ENCODE measurements at regions not wholly inside any gene's neighbourhood (a gene's known extent, or its start where the extent isn't known, plus 50 kb on each side); places are given as distances from the start of the nearest gene placed in this dataset.

- TF ChIP-seq, protein P1, sequence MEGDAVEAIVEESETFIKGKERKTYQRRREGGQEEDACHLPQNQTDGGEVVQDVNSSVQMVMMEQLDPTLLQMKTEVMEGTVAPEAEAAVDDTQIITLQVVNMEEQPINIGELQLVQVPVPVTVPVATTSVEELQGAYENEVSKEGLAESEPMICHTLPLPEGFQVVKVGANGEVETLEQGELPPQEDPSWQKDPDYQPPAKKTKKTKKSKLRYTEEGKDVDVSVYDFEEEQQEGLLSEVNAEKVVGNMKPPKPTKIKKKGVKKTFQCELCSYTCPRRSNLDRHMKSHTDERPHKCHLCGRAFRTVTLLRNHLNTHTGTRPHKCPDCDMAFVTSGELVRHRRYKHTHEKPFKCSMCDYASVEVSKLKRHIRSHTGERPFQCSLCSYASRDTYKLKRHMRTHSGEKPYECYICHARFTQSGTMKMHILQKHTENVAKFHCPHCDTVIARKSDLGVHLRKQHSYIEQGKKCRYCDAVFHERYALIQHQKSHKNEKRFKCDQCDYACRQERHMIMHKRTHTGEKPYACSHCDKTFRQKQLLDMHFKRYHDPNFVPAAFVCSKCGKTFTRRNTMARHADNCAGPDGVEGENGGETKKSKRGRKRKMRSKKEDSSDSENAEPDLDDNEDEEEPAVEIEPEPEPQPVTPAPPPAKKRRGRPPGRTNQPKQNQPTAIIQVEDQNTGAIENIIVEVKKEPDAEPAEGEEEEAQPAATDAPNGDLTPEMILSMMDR (IDR thresholded peaks at IDR 0.05; ENCODE audit: insufficient read depth, low read length, poor library complexity, severe bottlenecking) = no peak
- DNase-seq (ENCODE audit: extremely low read depth, insufficient read length) = no peak
- Histone ChIP-seq H3K36me3 (ENCODE audit: control insufficient read depth, insufficient read depth, low read length) (no peaks in the 10 kb centered on the region), H3K27me3 (replicated peaks; ENCODE audit: control insufficient read depth, insufficient read depth, low read length) (no peaks in the 10 kb centered on the region), H3K4me3 (replicated peaks; ENCODE audit: low read depth, low read length) (no peak overlapping the region)
Measured at GRCh38 chr4:148574911-148575310, 132.7 kb upstream of the NR3C2 start.

DNA sequence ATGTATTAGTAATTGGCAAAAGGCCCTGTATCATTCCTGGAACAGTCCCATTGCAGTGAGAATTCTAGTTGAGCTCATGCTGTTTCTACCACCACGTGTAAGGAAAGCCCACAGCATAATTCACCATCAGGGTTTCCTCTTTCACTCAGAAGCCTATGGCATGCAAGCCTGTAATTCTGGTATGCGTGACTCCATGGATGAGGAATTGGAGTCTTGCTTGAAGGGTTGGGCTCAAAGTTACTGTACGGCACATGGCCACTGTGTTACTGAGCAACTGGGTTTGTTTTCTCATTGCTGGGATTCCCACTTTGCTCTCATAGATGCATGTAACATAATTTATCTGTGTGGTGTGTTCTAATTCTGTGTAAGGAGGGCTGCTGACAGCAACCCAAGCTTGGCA, 132.3 kb upstream of the NR3C2 start:
- no peak for DNase-seq (ENCODE audit: extremely low read depth, insufficient read length)
- H3K4me3 ChIP-seq (replicated peaks; ENCODE audit: low read depth, low read length) = no peak overlapping the region
- TF ChIP-seq, protein P1 (IDR thresholded peaks at IDR 0.05; ENCODE audit: insufficient read depth, low read length, poor library complexity, severe bottlenecking) = no peak

GRCh38 chr4:148574066-148574465, 131.9 kb upstream of the NR3C2 start:
- Histone ChIP-seq H3K27me3 (replicated peaks; ENCODE audit: control insufficient read depth, insufficient read depth, low read length) (no peaks in the 10 kb centered on the region), H3K4me3 (replicated peaks; ENCODE audit: low read depth, low read length) (no peak overlapping the region), H3K36me3 (ENCODE audit: control insufficient read depth, insufficient read depth, low read length) (no peaks in the 10 kb centered on the region)
- TF ChIP-seq, protein P1 (IDR thresholded peaks at IDR 0.05; ENCODE audit: insufficient read depth, low read length, poor library complexity, severe bottlenecking) = no peak
- no peak for DNase-seq (ENCODE audit: extremely low read depth, insufficient read length)

More for the DNA sequence above, 132.3 kb upstream of the NR3C2 start:
- Histone ChIP-seq H3K27me3 (replicated peaks; ENCODE audit: control insufficient read depth, insufficient read depth, low read length) (no peaks in the 10 kb centered on the region), H3K36me3 (ENCODE audit: control insufficient read depth, insufficient read depth, low read length) (no peaks in the 10 kb centered on the region)

- H3K27me3 ChIP-seq (replicated peaks; ENCODE audit: control insufficient read depth, insufficient read depth, low read length) = no peaks in the 10 kb centered on the region
- H3K36me3 ChIP-seq (ENCODE audit: control insufficient read depth, insufficient read depth, low read length) = no peaks in the 10 kb centered on the region
- H3K4me3 ChIP-seq (replicated peaks; ENCODE audit: low read depth, low read length) = no peak overlapping the region
- TF ChIP-seq, protein P1 (IDR thresholded peaks at IDR 0.05; ENCODE audit: insufficient read depth, low read length, poor library complexity, severe bottlenecking) = no peak
- no peak for DNase-seq (ENCODE audit: extremely low read depth, insufficient read length)
Measured at GRCh38 chr4:148573296-148573695, 131.1 kb upstream of the NR3C2 start.

DNA sequence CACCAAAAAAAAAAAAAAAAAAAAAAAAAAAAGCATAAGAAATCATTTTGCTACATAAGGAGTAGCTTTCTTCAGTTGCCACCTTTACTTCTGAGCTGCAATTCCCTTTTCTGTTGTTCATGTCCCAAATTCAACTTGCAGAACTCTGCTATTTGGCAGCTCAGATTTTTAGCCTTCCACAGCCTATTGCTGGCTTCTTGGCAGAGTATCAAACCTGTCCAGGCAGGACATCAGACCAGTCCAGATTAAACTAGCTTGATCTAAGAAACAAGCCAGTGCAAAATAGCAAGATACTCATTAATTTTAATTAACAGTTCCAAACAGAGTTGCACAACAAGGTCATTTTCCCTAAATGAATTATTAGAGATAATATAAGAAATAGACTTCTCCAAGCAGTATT, 123.6 kb upstream of the NR3C2 start:
- no peak for DNase-seq (ENCODE audit: extremely low read depth, insufficient read length)

More for the DNA sequence above, 123.6 kb upstream of the NR3C2 start:
- H3K4me3 ChIP-seq (replicated peaks; ENCODE audit: low read depth, low read length) = no peak overlapping the region
- TF ChIP-seq, protein P1 (IDR thresholded peaks at IDR 0.05; ENCODE audit: insufficient read depth, low read length, poor library complexity, severe bottlenecking) = no peak
- no peaks in the 10 kb centered on the region for H3K27me3 ChIP-seq (replicated peaks; ENCODE audit: control insufficient read depth, insufficient read depth, low read length)
- H3K36me3 ChIP-seq (ENCODE audit: control insufficient read depth, insufficient read depth, low read length) = no peaks in the 10 kb centered on the region
